Spleen (tissue), 7 donors: ENCODE measurements at regions not wholly inside any gene's neighbourhood (a gene's known extent, or its start where the extent isn't known, plus 50 kb on each side); places are given as distances from the start of the nearest gene placed in this dataset.

Experiments
- CTCF ChIP-seq, 11 experiments: fragments of 200-600 bp in 7 of 11; fragments of 450-650 bp in 4 of 11; sonication (generic) in 4 of 11; IDR thresholded peaks in 8 of 11; conservative IDR thresholded peaks in 3 of 11; 1 replicate in 7 of 11; 2 replicates in 4 of 11; pipeline versions ENCODE4 v1.4.0 to v1.8.0; 2016 to 2021; ENCODE audit warnings: antibody characterized with exemption in 11 of 11, inconsistent platforms in 4 of 11, mild to moderate bottlenecking in 1 of 11
- POLR2A ChIP-seq, 3 donors: fragments of 450-650 bp; IDR thresholded peaks; one replicate each; pipeline ENCODE4 v1.5.1; 2017; ENCODE audit warnings: antibody characterized with exemption in 3 of 3, mild to moderate bottlenecking in 1 of 3
- donor health status: DM: no; HTN: no; CAD: no; lungs with moderate emphysema.
- donor health status: DM: no; HTN: no; CAD: no.
- donor health status: DM: no; HTN: no; CAD: no.

- TF ChIP-seq POLR2A (IDR thresholded peaks at IDR 0.05) (no peak), CTCF (IDR thresholded peaks at IDR 0.05 in 8 of 11, conservative IDR thresholded peaks at IDR 0.05 in 3 of 11) (no peak)
Measured at GRCh38 chr9:135365013-135365768, 114.4 kb upstream of the PPP1R26 start.
